GM12878 (cell line): ENCODE measurements at regions not wholly inside any gene's neighbourhood (a gene's known extent, or its start where the extent isn't known, plus 50 kb on each side); places are given as distances from the start of the nearest gene placed in this dataset.

Experiments
- ATAC-seq: fragments of 200-7000 bp; cut with Tn5 transposase; 3 replicates; pipeline ENCODE4 v1.9.1; 2020; ENCODE audit warnings: mild to moderate bottlenecking, moderate library complexity
- BruUV-seq: library from RNA; stranded (reverse); fragments of 400-500 nt; replicated peaks from 2 replicates; lab custom pipeline; 2021; lab: Mats Ljungman, UMichigan
- CTCF ChIA-PET: fragments of 300-600 bp; sonication (Branson Sonifier 250); formaldehyde crosslinking; extraction: SDS; loops from one replicate; lab custom pipeline; 2021; ENCODE audit warnings: inconsistent platforms; lab: Yijun Ruan, JAX
- POLR2A ChIA-PET: fragments of 350-600 bp; formaldehyde crosslinking; extraction: SDS; loops from one replicate; lab custom pipeline; 2021; ENCODE audit warnings: inconsistent platforms; lab: Charles Lee
- RAD21 ChIA-PET: fragments of 300-600 bp; sonication (Branson Sonifier 250); formaldehyde crosslinking; loops from one replicate; lab custom pipeline; 2023; ENCODE audit warnings: antibody characterized with exemption; ENCODE audit not compliant: unreplicated experiment; lab: Charles Lee
- SMC1A ChIA-PET: fragments of 300-600 bp; sonication (Branson Sonifier 250); formaldehyde crosslinking; loops from one replicate; lab custom pipeline; 2023; ENCODE audit not compliant: unreplicated experiment, uncharacterized antibody; lab: Charles Lee
- DNase-seq: peaks from one replicate; pipeline ENCODE4 v3.0.0-alpha.2; 2011; ENCODE audit warnings: low read depth, low spot score
- FAIRE-seq: peaks from 3 replicates; lab custom pipeline; 2011; peaks lifted over from hg19 to GRCh38; lab: Jason Lieb, UNC
- H2AFZ ChIP-seq: 2 replicates; pipeline ENCODE4 v1.6.0; 2011; ENCODE audit warnings: low read depth, low read length, control low read depth; ENCODE audit not compliant: control insufficient read depth
- H3K27ac ChIP-seq: 2 replicates; pipeline ENCODE4 v1.5.1; 2011; ENCODE audit warnings: control low read depth; ENCODE audit not compliant: control insufficient read depth, insufficient read depth
- H3K27me3 ChIP-seq, 2 experiments: replicated peaks in 1 of 2; 2 replicates each; pipeline versions ENCODE4 v1.6.0 to v1.6.1; 2011; ENCODE audit warnings: low read length in 1 of 2; ENCODE audit not compliant: control insufficient read depth in 2 of 2, insufficient read depth in 2 of 2
- H3K36me3 ChIP-seq, 2 experiments: 2 replicates each; pipeline ENCODE4 v1.5.1; 2011; ENCODE audit warnings: low read length in 1 of 2; ENCODE audit not compliant: control insufficient read depth in 2 of 2, insufficient read depth in 2 of 2
- H3K4me1 ChIP-seq: 2 replicates; pipeline ENCODE4 v1.6.1; 2011; ENCODE audit warnings: mild to moderate bottlenecking, low read length, moderate library complexity, mixed read lengths; ENCODE audit not compliant: control insufficient read depth, insufficient read depth
- H3K4me2 ChIP-seq: 2 replicates; pipeline ENCODE4 v1.6.0; 2011; ENCODE audit warnings: control low read depth; ENCODE audit not compliant: control insufficient read depth, insufficient read depth
- H3K4me3 ChIP-seq: fragments of 200-600 bp; sonication (generic); 2 replicates; pipeline ENCODE4 v1.5.1; 2016
- H3K79me2 ChIP-seq: 2 replicates; pipeline ENCODE4 v1.6.0; 2011; ENCODE audit warnings: low read length; ENCODE audit not compliant: control insufficient read depth, insufficient read depth
- H3K9ac ChIP-seq: 2 replicates; pipeline ENCODE4 v1.8.0; 2011; ENCODE audit warnings: low read length, control low read depth, mixed read lengths; ENCODE audit not compliant: control insufficient read depth, insufficient read depth
- H3K9me3 ChIP-seq: replicated peaks from 3 replicates; pipeline ENCODE4 v1.5.1; 2011; ENCODE audit warnings: mild to moderate bottlenecking, low read length; ENCODE audit not compliant: control insufficient read depth, insufficient read depth
- H4K20me1 ChIP-seq: 2 replicates; pipeline ENCODE4 v1.6.0; 2011; ENCODE audit not compliant: control insufficient read depth, insufficient read depth
- CHD4 ChIP-seq: fragments of 200-600 bp; sonication (generic); IDR thresholded peaks from 2 replicates; pipeline ENCODE4 v1.6.1; 2016; ENCODE audit warnings: mild to moderate bottlenecking
- HDAC2 ChIP-seq: fragments of 200-600 bp; sonication (generic); IDR thresholded peaks from 2 replicates; pipeline ENCODE4 v1.6.1; 2017
- PML ChIP-seq: IDR thresholded peaks from 2 replicates; pipeline ENCODE4 v1.6.1; 2012; ENCODE audit warnings: low read length, inconsistent platforms
- RFX5 ChIP-seq: IDR thresholded peaks from 2 replicates; pipeline ENCODE4 v1.6.1; 2011; ENCODE audit warnings: low read depth, low read length, improper control_type of control experiment
- SP1 ChIP-seq: IDR thresholded peaks from one replicate; pipeline ENCODE4 v1.6.1; 2011; ENCODE audit warnings: low read depth, low read length
- USF2 ChIP-seq: IDR thresholded peaks from 2 replicates; pipeline ENCODE4 v1.6.1; 2011; ENCODE audit warnings: low read depth, low read length, improper control_type of control experiment, borderline replicate concordance
- ZBTB40 ChIP-seq: fragments of 450-650 bp; IDR thresholded peaks from 2 replicates; pipeline ENCODE4 v1.6.1; 2016; ENCODE audit warnings: mild to moderate bottlenecking, moderate library complexity, borderline replicate concordance
- WGBS: methylation state at CpG from one replicate; pipeline ENCODE4 v1.1.6; 2016; ENCODE audit warnings: low lambda C conversion rate; ENCODE audit not compliant: insufficient replicate concordance, insufficient coverage; ENCODE audit errors: missing lambda C conversion rate; 5-methylcytosine and 5-hydroxymethylcytosine counted together
- in situ Hi-C: fragments of 300-500 bp; cut with MboI; formaldehyde crosslinking; loops from 9 replicates; pipeline ENCODE4 v1.14.3; 2018; ENCODE audit warnings: mixed read lengths
- intact Hi-C: fragments of 100-400 bp; cut with micrococcal nuclease; formaldehyde crosslinking; loops from one replicate; pipeline ENCODE4 v1.14.2; 2022; ENCODE audit not compliant: unreplicated experiment
- TF ChIP-seq, protein P1 (sequence below): IDR thresholded peaks from 2 replicates; pipeline ENCODE4 v1.6.1; 2012; ENCODE audit warnings: improper control_type of control experiment, low read depth, low read length; ENCODE audit not compliant: insufficient replicate concordance
- TF ChIP-seq, protein P2 (sequence below): fragments of 150-350 bp; IDR thresholded peaks from 2 replicates; pipeline ENCODE4 v1.6.1; 2014; ENCODE audit warnings: mild to moderate bottlenecking, low read depth, low read length
- TF ChIP-seq, protein P3 (sequence below): fragments of 450-650 bp; IDR thresholded peaks from 2 replicates; pipeline ENCODE4 v1.6.1; 2014; ENCODE audit warnings: mild to moderate bottlenecking

GRCh38 chr1:94322696-94323095, 85.3 kb upstream of the ARHGAP29 start:
- in situ Hi-C loops (no loop called here), intact Hi-C loops (no loop called here)
- no peak overlapping the region for H3K4me3 ChIP-seq
- FAIRE-seq: no peak
- no peaks in the 10 kb centered on the region for H3K79me2 ChIP-seq
- no peak overlapping the region for H3K9ac ChIP-seq
- no peak for DNase-seq
- H3K27ac ChIP-seq: no peak overlapping the region
- WGBS: 10% methylated on average over 5 of the region's 5 CpGs
- BruUV-seq: no TSS peak
- H3K9me3 ChIP-seq: no peaks in the 10 kb centered on the region
- CTCF ChIA-PET: no interaction called here
- SMC1A ChIA-PET: no interaction called here
- no peak overlapping the region for H2AFZ ChIP-seq
- H3K27me3 ChIP-seq: peaks cover 2 to 4% of the 10 kb centered on the region in 2 experiments; a peak in 2 of 4 replicates
- POLR2A ChIA-PET: no interaction called here
- H3K4me1 ChIP-seq: no peaks in the 10 kb centered on the region
- no peaks in the 10 kb centered on the region for H3K36me3 ChIP-seq
- no peaks in the 10 kb centered on the region for H4K20me1 ChIP-seq
- RAD21 ChIA-PET: interaction anchor here (0.6 kb wide), 1 partner anchor 11 kb away, joined by 3 read pairs; no protein-coding TSS in a partner anchor
- no peak for ATAC-seq
- H3K4me2 ChIP-seq: no peak overlapping the region
- TF ChIP-seq HDAC2: no peak
- TF ChIP-seq PML: no peak
- no peak for TF ChIP-seq RFX5
- TF ChIP-seq CHD4: no peak
- TF ChIP-seq, protein P1, sequence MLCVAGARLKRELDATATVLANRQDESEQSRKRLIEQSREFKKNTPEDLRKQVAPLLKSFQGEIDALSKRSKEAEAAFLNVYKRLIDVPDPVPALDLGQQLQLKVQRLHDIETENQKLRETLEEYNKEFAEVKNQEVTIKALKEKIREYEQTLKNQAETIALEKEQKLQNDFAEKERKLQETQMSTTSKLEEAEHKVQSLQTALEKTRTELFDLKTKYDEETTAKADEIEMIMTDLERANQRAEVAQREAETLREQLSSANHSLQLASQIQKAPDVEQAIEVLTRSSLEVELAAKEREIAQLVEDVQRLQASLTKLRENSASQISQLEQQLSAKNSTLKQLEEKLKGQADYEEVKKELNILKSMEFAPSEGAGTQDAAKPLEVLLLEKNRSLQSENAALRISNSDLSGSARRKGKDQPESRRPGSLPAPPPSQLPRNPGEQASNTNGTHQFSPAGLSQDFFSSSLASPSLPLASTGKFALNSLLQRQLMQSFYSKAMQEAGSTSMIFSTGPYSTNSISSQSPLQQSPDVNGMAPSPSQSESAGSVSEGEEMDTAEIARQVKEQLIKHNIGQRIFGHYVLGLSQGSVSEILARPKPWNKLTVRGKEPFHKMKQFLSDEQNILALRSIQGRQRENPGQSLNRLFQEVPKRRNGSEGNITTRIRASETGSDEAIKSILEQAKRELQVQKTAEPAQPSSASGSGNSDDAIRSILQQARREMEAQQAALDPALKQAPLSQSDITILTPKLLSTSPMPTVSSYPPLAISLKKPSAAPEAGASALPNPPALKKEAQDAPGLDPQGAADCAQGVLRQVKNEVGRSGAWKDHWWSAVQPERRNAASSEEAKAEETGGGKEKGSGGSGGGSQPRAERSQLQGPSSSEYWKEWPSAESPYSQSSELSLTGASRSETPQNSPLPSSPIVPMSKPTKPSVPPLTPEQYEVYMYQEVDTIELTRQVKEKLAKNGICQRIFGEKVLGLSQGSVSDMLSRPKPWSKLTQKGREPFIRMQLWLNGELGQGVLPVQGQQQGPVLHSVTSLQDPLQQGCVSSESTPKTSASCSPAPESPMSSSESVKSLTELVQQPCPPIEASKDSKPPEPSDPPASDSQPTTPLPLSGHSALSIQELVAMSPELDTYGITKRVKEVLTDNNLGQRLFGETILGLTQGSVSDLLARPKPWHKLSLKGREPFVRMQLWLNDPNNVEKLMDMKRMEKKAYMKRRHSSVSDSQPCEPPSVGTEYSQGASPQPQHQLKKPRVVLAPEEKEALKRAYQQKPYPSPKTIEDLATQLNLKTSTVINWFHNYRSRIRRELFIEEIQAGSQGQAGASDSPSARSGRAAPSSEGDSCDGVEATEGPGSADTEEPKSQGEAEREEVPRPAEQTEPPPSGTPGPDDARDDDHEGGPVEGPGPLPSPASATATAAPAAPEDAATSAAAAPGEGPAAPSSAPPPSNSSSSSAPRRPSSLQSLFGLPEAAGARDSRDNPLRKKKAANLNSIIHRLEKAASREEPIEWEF: no peak
- TF ChIP-seq, protein P2, sequence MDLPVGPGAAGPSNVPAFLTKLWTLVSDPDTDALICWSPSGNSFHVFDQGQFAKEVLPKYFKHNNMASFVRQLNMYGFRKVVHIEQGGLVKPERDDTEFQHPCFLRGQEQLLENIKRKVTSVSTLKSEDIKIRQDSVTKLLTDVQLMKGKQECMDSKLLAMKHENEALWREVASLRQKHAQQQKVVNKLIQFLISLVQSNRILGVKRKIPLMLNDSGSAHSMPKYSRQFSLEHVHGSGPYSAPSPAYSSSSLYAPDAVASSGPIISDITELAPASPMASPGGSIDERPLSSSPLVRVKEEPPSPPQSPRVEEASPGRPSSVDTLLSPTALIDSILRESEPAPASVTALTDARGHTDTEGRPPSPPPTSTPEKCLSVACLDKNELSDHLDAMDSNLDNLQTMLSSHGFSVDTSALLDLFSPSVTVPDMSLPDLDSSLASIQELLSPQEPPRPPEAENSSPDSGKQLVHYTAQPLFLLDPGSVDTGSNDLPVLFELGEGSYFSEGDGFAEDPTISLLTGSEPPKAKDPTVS: no peak
- TF ChIP-seq ZBTB40: no peak
- TF ChIP-seq, protein P3, sequence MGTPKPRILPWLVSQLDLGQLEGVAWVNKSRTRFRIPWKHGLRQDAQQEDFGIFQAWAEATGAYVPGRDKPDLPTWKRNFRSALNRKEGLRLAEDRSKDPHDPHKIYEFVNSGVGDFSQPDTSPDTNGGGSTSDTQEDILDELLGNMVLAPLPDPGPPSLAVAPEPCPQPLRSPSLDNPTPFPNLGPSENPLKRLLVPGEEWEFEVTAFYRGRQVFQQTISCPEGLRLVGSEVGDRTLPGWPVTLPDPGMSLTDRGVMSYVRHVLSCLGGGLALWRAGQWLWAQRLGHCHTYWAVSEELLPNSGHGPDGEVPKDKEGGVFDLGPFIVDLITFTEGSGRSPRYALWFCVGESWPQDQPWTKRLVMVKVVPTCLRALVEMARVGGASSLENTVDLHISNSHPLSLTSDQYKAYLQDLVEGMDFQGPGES: no peak
- TF ChIP-seq SP1: no peak
- TF ChIP-seq USF2: no peak
- TF ChIP-seq, all 136 proteins: peak for 0
